ENCODE measurements at regions not wholly inside any gene's neighbourhood (a gene's known extent, or its start where the extent isn't known, plus 50 kb on each side); places are given as distances from the start of the nearest gene placed in this dataset.
"Not testable (repeated sequence)": the region's sequence is repeated elsewhere in the genome, so short reads cannot be mapped to it uniquely, and the experiment has no call there.

DNA sequence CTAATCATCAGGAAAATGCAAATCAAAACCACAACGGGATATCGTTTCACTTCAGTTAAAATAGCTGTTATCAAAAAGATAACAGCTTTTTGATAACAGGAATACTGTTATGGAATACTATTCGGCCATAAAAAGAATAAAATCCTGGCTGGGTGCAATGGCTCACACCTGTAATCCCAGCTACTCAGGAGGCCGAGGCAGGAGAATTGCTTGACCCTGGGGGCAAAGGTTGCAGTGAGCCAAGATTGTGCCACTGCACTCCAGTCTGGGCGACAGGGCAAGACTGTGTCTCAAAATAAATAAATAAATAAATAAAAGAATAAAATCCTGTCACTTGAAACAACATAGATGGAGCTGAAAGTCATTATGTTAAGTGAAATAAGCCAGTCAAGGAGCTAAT is 178.1 kb upstream of the TSC22D2 start:
- no peak overlapping the region for H3K27ac ChIP-seq
- H3K9ac ChIP-seq (ENCODE audit: low read depth in 2 of 2, low read length in 2 of 2): no peak overlapping the region
- TF ChIP-seq, protein P1, sequence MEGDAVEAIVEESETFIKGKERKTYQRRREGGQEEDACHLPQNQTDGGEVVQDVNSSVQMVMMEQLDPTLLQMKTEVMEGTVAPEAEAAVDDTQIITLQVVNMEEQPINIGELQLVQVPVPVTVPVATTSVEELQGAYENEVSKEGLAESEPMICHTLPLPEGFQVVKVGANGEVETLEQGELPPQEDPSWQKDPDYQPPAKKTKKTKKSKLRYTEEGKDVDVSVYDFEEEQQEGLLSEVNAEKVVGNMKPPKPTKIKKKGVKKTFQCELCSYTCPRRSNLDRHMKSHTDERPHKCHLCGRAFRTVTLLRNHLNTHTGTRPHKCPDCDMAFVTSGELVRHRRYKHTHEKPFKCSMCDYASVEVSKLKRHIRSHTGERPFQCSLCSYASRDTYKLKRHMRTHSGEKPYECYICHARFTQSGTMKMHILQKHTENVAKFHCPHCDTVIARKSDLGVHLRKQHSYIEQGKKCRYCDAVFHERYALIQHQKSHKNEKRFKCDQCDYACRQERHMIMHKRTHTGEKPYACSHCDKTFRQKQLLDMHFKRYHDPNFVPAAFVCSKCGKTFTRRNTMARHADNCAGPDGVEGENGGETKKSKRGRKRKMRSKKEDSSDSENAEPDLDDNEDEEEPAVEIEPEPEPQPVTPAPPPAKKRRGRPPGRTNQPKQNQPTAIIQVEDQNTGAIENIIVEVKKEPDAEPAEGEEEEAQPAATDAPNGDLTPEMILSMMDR (IDR thresholded peaks at IDR 0.05): no peak
- H3K36me3 ChIP-seq: no peaks in the 10 kb centered on the region
- no peaks in the 10 kb centered on the region for H3K9me3 ChIP-seq
- no peak for DNase-seq
- no peak overlapping the region for H3K4me3 ChIP-seq
- intact Hi-C loops (cut with DNase I): loop anchor here (10.0 kb wide), 1 partner anchor 55 kb away; no protein-coding TSS in a partner anchor
- no peaks in the 10 kb centered on the region for H3K27me3 ChIP-seq
- H3K4me1 ChIP-seq: no peaks in the 10 kb centered on the region

DNA sequence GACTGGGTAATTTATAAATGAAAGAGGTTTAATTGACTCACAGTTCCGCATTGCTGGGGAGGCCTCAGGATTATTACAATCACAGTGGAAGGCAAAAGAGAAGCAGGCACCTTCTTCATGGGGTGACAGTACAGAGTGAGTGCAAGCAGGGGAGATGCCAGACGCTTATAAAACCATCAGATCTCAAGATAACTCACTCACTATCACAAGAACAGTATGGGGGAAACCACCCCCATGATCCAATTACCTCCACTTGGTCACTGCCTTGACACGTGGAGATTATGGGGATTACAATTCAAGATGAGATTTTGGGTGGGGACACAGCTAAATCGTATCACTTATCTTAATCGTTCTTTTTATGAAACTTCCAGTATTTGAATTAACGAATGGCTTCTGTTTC is 179.5 kb upstream of the TSC22D2 start:
- intact Hi-C loops (cut with DNase I): loop anchor here (5.0 kb wide), 1 partner anchor 269 kb away; no protein-coding TSS in a partner anchor
- H3K4me3 ChIP-seq; DNase-seq; H3K9ac ChIP-seq (ENCODE audit: low read depth in 2 of 2, low read length in 2 of 2); H3K36me3 ChIP-seq; H3K9me3 ChIP-seq; H3K27ac ChIP-seq; H3K27me3 ChIP-seq; H3K4me1 ChIP-seq: not testable (repeated sequence)

DNA sequence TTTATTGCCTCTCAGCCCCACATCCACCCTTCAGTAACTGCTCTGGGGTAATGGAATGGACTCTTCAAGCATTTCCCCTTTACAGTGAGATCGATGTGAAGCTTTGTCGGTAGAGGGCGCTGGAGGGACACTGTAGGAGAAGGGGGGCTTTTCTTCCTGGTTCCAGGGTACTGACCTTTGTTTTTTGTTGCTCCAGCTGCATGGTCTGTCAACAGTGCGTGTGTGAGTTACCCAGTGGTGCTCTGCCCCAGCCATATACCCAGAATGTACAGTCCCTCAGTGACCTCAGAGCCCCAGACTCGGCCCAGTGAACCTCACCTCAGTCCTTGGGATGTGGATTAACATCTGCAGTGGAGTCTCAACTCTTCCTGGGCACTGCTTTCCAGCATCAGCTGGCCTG is 180.3 kb upstream of the TSC22D2 start:
- TF ChIP-seq, protein P1 (IDR thresholded peaks at IDR 0.05): peak; percentile 68
- H3K9me3 ChIP-seq: no peaks in the 10 kb centered on the region
- no peaks in the 10 kb centered on the region for H3K27me3 ChIP-seq
- no peaks in the 10 kb centered on the region for H3K36me3 ChIP-seq
- intact Hi-C loops (cut with DNase I): loop anchor here (5.0 kb wide), 1 partner anchor 269 kb away; no protein-coding TSS in a partner anchor
- H3K4me3 ChIP-seq: no peak overlapping the region
- H3K27ac ChIP-seq: no peak overlapping the region
- no peak overlapping the region for H3K9ac ChIP-seq (ENCODE audit: low read depth in 2 of 2, low read length in 2 of 2)
- DNase-seq: peak; percentile 79
- H3K4me1 ChIP-seq: no peaks in the 10 kb centered on the region

DNA sequence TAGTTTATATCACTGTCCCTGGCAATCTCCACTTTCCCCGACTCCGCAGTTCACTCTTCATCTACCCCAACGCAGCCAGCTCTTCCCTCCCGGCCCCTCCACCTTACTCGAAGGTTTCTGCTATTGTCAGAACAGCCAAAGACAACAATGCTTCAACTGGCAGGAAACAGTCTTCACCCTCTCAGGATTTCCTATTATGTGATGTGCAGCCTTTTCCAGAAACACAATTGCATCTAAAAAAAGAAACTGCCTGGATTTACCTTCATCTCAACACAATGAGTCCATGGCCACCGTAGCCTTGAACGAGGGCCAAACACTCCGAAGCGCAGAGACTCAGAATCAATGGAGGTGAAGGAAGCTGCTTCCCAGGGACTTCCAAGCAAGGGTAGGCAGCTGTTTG is 182.1 kb upstream of the TSC22D2 start:
- H3K9me3 ChIP-seq: no peaks in the 10 kb centered on the region
- H3K27me3 ChIP-seq: no peaks in the 10 kb centered on the region
- no peak overlapping the region for H3K27ac ChIP-seq
- intact Hi-C loops (cut with DNase I): loop anchor here (5.0 kb wide), 1 partner anchor 271 kb away; no protein-coding TSS in a partner anchor
- no peaks in the 10 kb centered on the region for H3K36me3 ChIP-seq
- H3K4me3 ChIP-seq: no peak overlapping the region
- no peak overlapping the region for H3K9ac ChIP-seq (ENCODE audit: low read depth in 2 of 2, low read length in 2 of 2)
- DNase-seq: no peak
- TF ChIP-seq, protein P1 (IDR thresholded peaks at IDR 0.05): no peak
- no peaks in the 10 kb centered on the region for H3K4me1 ChIP-seq

DNA sequence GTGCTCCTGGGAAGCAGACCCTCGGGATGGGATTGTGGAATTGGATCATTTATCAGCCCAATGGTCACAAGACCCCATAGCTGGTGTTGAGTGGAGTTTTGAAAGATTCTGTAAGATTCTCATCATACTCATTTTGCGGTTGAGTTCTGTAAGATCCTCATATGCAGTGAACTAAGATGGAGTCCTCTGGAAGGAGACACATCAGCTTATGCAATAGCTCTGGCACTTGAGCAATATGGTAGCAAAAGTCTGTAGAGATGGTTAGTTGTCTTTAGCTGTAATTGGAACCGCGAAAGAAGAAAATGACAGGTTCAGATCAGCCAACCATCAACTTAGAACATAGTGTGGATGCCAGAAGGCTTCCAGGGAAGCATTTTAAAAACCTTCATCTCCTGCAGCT is 184.5 kb upstream of the TSC22D2 start:
- no peak overlapping the region for H3K4me3 ChIP-seq
- no peak overlapping the region for H3K9ac ChIP-seq (ENCODE audit: low read depth in 2 of 2, low read length in 2 of 2)
- no peak overlapping the region for H3K27ac ChIP-seq
- no peaks in the 10 kb centered on the region for H3K27me3 ChIP-seq
- TF ChIP-seq, protein P1 (IDR thresholded peaks at IDR 0.05): no peak
- no peaks in the 10 kb centered on the region for H3K36me3 ChIP-seq
- no peaks in the 10 kb centered on the region for H3K9me3 ChIP-seq
- no peaks in the 10 kb centered on the region for H3K4me1 ChIP-seq
- no peak for DNase-seq
- intact Hi-C loops (cut with DNase I): loop anchor here (5.0 kb wide), 1 partner anchor 256 kb away; no protein-coding TSS in a partner anchor

DNA sequence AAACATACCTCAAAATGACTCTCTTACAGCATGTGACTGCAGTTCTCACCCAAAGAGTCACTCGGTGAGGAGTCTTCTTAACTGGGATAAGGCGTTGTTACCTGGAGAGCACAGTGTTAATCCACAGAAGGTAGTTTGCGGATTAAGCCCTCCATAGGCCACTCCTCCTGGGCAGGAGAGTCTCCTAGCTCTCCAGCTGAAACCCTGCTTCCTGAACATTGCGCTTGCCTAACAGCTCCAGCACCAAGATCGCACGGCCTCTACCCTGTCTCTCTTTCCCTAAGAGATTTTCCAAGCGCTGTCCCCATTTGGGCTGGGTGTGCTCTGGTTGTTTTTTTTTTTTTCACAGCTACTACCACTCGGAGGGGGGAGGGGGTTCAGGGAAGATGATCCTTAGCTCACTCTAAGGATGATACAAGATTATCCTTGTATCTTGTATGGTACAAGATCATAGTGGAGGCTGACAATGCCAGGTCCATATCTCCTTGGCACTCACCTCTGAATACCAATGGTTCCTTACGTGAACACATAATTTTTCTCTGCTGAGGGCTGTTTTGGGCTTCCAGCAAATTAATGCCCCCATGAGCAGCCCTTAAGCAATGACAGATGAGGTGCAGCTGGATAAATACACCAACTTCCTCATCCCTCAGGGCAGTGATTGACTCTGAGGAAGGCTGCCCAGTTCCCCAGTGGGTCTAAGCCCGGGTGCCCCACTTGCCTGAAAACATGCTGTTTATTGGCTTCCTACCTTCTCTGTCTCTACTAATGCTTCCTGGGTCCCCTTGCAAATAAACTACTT is 185.2 kb upstream of the TSC22D2 start:
- Histone ChIP-seq H3K9ac (ENCODE audit: low read depth in 2 of 2, low read length in 2 of 2) (no peak overlapping the region), H3K27ac (no peak overlapping the region), H3K9me3 (no peaks in the 10 kb centered on the region), H3K36me3 (no peaks in the 10 kb centered on the region), H3K4me3 (no peak overlapping the region), H3K27me3 (no peaks in the 10 kb centered on the region), H3K4me1 (no peaks in the 10 kb centered on the region)
- no peak for DNase-seq
- TF ChIP-seq, protein P1 (IDR thresholded peaks at IDR 0.05): no peak
- intact Hi-C loops (cut with DNase I): loop anchor here (5.0 kb wide), 1 partner anchor 256 kb away; no protein-coding TSS in a partner anchor
